ENCODE measurements at regions not wholly inside any gene's neighbourhood (a gene's known extent, or its start where the extent isn't known, plus 50 kb on each side); places are given as distances from the start of the nearest gene placed in this dataset.

DNA sequence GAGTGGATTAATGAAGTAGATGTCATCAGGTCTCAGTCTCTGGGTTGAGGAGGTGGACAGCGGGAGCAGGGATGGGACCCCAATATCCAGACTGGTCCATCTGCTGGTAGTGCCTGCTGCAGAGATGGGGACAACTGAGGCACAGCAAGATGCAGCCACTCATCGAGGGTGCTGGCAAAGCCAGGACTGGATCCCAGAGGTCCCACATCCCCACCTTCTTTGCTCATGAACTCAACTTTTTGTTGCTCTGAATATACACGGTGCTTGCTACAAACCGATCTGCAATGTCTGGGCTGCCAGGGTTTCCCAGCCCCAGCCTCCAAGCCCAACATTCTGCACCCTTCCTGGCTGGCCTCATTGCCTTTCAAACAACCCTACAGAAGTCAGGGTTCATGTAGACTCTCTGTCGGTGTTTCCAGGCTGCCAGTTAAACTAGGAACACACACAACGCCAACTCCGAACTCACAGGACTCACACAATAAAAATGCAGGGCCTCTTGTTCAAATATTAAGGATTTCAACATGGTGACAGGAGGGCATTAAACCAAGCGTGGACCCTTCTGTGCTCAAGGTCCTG is 168.2 kb downstream of the MN1 start:
- no peak overlapping the region for H3K4me2 ChIP-seq (ENCODE audit: control insufficient read depth, extremely low read depth, insufficient read depth, low read depth, low read length)
- H3K36me3 ChIP-seq (ENCODE audit: control insufficient read depth in 2 of 2, extremely low read depth in 1 of 2, insufficient read depth in 2 of 2, low read length in 2 of 2): no peaks in the 10 kb centered on the region
- DNase-seq (ENCODE audit: low read depth, low spot score): no peak
- H3K27ac ChIP-seq (ENCODE audit: control insufficient read depth, insufficient read depth, low read length): no peak overlapping the region
- H2AFZ ChIP-seq (ENCODE audit: control insufficient read depth, low read length): no peak overlapping the region
- dilution Hi-C loops (cut with MboI; ENCODE audit: extremely low pct_ligation_motif_present, low sequenced_read_pairs): no loop called here
- H3K79me2 ChIP-seq (ENCODE audit: control insufficient read depth, insufficient read depth, low read length): no peaks in the 10 kb centered on the region
- no peaks in the 10 kb centered on the region for H3K9me1 ChIP-seq (ENCODE audit: control insufficient read depth, extremely low read depth, insufficient read depth, low read length)
- FAIRE-seq: no peak
- H4K20me1 ChIP-seq (ENCODE audit: control insufficient read depth, extremely low read depth, insufficient read depth, low read length): no peaks in the 10 kb centered on the region
- H3K4me1 ChIP-seq (ENCODE audit: control insufficient read depth, extremely low read depth, insufficient read depth, low read length): peaks cover 5% of the 10 kb centered on the region
- H3K4me3 ChIP-seq (ENCODE audit: control insufficient read depth in 2 of 3, extremely low read depth in 1 of 3, insufficient read depth in 2 of 3, low read depth in 1 of 3, low read length in 3 of 3): no peak overlapping the region
- H3K27me3 ChIP-seq (ENCODE audit: control insufficient read depth, extremely low read depth, insufficient read depth, low read length): no peaks in the 10 kb centered on the region
- no peak overlapping the region for H3K9ac ChIP-seq (ENCODE audit: control insufficient read depth, extremely low read depth, insufficient read depth, low read length)
- no peak for TF ChIP-seq EZH2 (IDR thresholded peaks at IDR 0.05; ENCODE audit: low read length)
- TF ChIP-seq, protein P1, sequence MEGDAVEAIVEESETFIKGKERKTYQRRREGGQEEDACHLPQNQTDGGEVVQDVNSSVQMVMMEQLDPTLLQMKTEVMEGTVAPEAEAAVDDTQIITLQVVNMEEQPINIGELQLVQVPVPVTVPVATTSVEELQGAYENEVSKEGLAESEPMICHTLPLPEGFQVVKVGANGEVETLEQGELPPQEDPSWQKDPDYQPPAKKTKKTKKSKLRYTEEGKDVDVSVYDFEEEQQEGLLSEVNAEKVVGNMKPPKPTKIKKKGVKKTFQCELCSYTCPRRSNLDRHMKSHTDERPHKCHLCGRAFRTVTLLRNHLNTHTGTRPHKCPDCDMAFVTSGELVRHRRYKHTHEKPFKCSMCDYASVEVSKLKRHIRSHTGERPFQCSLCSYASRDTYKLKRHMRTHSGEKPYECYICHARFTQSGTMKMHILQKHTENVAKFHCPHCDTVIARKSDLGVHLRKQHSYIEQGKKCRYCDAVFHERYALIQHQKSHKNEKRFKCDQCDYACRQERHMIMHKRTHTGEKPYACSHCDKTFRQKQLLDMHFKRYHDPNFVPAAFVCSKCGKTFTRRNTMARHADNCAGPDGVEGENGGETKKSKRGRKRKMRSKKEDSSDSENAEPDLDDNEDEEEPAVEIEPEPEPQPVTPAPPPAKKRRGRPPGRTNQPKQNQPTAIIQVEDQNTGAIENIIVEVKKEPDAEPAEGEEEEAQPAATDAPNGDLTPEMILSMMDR (optimal IDR thresholded peaks at IDR 0.05 in 1 of 3, IDR thresholded peaks at IDR 0.05 in 1 of 3, conservative IDR thresholded peaks at IDR 0.05 in 1 of 3; ENCODE audit: extremely low read depth in 1 of 3, insufficient read depth in 2 of 3, low read length in 3 of 3): no peak
- no peaks in the 10 kb centered on the region for H3K9me3 ChIP-seq (ENCODE audit: control insufficient read depth, low read depth, low read length)

DNA sequence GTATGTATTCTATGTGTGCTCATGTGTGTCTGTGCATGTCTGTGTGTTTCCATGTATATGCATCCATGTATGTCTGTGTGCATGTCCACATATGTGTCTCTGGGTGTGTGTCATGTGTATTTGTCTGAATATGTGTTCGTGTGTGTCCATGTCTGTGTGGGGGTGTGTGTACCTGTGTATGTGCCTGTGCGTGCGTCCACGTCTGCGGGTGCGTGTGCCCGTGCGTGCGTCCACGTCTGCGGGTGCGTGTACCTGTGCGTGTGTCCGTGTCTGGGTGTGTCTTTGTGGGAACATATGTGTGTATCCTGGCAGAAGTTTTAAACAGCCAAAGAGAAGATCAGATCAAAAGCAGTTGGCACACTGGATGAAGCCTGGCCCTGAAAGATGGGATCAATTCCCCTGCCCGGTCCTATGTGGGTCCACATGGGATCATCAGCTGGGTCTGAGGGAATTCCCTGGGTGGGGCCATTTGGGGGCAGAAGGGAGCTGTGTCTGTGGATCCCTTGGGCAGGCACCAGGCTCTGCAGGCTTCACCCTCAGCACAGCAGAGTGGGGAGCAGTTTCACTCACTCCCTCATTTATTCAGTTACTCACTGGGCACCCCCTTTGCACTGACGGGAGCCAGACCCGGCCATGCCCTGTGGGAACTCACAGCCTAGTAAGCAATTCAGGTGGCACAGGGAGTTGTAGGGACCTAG is 167.4 kb downstream of the MN1 start:
- dilution Hi-C loops (cut with MboI; ENCODE audit: extremely low pct_ligation_motif_present, low sequenced_read_pairs): no loop called here
- DNase-seq (ENCODE audit: low read depth, low spot score): no peak
- no peak for FAIRE-seq

More for the DNA sequence above, 167.4 kb downstream of the MN1 start:
- no peaks in the 10 kb centered on the region for H3K9me1 ChIP-seq (ENCODE audit: control insufficient read depth, extremely low read depth, insufficient read depth, low read length)
- no peak overlapping the region for H3K4me3 ChIP-seq (ENCODE audit: control insufficient read depth in 2 of 3, extremely low read depth in 1 of 3, insufficient read depth in 2 of 3, low read depth in 1 of 3, low read length in 3 of 3)
- no peak overlapping the region for H2AFZ ChIP-seq (ENCODE audit: control insufficient read depth, low read length)
- no peaks in the 10 kb centered on the region for H4K20me1 ChIP-seq (ENCODE audit: control insufficient read depth, extremely low read depth, insufficient read depth, low read length)
- no peaks in the 10 kb centered on the region for H3K36me3 ChIP-seq (ENCODE audit: control insufficient read depth in 2 of 2, extremely low read depth in 1 of 2, insufficient read depth in 2 of 2, low read length in 2 of 2)
- no peak overlapping the region for H3K4me2 ChIP-seq (ENCODE audit: control insufficient read depth, extremely low read depth, insufficient read depth, low read depth, low read length)
- no peaks in the 10 kb centered on the region for H3K27me3 ChIP-seq (ENCODE audit: control insufficient read depth, extremely low read depth, insufficient read depth, low read length)
- peaks cover 2% of the 10 kb centered on the region for H3K4me1 ChIP-seq (ENCODE audit: control insufficient read depth, extremely low read depth, insufficient read depth, low read length)
- no peaks in the 10 kb centered on the region for H3K9me3 ChIP-seq (ENCODE audit: control insufficient read depth, low read depth, low read length)
- TF ChIP-seq, protein P1 (optimal IDR thresholded peaks at IDR 0.05 in 1 of 3, IDR thresholded peaks at IDR 0.05 in 1 of 3, conservative IDR thresholded peaks at IDR 0.05 in 1 of 3; ENCODE audit: extremely low read depth in 1 of 3, insufficient read depth in 2 of 3, low read length in 3 of 3): no peak
- TF ChIP-seq EZH2 (IDR thresholded peaks at IDR 0.05; ENCODE audit: low read length): no peak
- no peak overlapping the region for H3K9ac ChIP-seq (ENCODE audit: control insufficient read depth, extremely low read depth, insufficient read depth, low read length)
- no peak overlapping the region for H3K27ac ChIP-seq (ENCODE audit: control insufficient read depth, insufficient read depth, low read length)
- H3K79me2 ChIP-seq (ENCODE audit: control insufficient read depth, insufficient read depth, low read length): no peaks in the 10 kb centered on the region

Measured in keratinocyte (primary cell).